Effector memory CD4-positive, alpha-beta T cell (primary cell): ENCODE measurements at regions not wholly inside any gene's neighbourhood (a gene's known extent, or its start where the extent isn't known, plus 50 kb on each side); places are given as distances from the start of the nearest gene placed in this dataset.

Experiments
- DNase-seq, 3 donors: peaks; one replicate each; pipeline ENCODE4 v3.0.0-alpha.2; 2020
- H3K27ac ChIP-seq: 2 replicates; pipeline ENCODE4 v1.7.0; 2013; ENCODE audit warnings: mild to moderate bottlenecking, low read length, moderate library complexity; ENCODE audit not compliant: insufficient read depth, poor library complexity, severe bottlenecking
- H3K27me3 ChIP-seq: replicated peaks from 2 replicates; pipeline ENCODE4 v1.7.0; 2013; ENCODE audit warnings: mild to moderate bottlenecking, low read length; ENCODE audit not compliant: insufficient read depth, control insufficient read depth, poor library complexity, severe bottlenecking
- H3K36me3 ChIP-seq: 2 replicates; pipeline ENCODE4 v1.7.0; 2013; ENCODE audit warnings: mild to moderate bottlenecking, low read length, moderate library complexity; ENCODE audit not compliant: control insufficient read depth, insufficient read depth
- H3K4me1 ChIP-seq: 2 replicates; pipeline ENCODE4 v1.7.0; 2013; ENCODE audit warnings: low read length, mild to moderate bottlenecking; ENCODE audit not compliant: control insufficient read depth, insufficient read depth, poor library complexity, severe bottlenecking
- H3K4me3 ChIP-seq: 2 replicates; pipeline ENCODE4 v1.7.0; 2013; ENCODE audit warnings: low read length, low read depth, mild to moderate bottlenecking; ENCODE audit not compliant: insufficient read depth, poor library complexity, severe bottlenecking
- H3K9me3 ChIP-seq: 2 replicates; pipeline ENCODE4 v1.7.0; 2013; ENCODE audit warnings: mild to moderate bottlenecking, low read length, moderate library complexity; ENCODE audit not compliant: control insufficient read depth

DNA sequence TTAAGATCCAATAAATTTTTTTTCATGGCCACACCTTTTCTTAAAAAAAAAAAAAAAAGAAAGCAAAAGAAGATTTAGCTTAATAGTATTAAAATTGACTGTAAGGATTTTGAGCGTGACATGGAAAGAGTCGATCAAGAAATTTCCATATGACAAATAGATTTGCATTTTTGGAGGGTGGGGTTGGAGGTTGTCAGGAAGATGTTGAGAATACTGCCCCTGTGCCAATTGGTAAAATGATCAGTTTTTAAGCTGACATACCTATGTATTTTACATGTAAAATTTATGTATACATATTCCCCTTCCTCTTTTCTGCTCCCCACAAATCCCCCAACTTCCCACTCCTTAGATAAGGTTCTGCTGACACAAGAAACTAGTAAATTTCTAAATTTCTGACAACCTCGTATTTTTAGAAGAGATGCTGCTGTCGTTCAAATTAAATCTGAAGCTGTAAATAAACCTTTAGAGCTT is 520.9 kb downstream of the CD83 start:
- DNase-seq, result no peak
- Histone ChIP-seq H3K27me3 (no peaks in the 10 kb centered on the region), H3K4me3 (no peak overlapping the region), H3K36me3 (no peaks in the 10 kb centered on the region), H3K4me1 (peaks cover 33% of the 10 kb centered on the region), H3K9me3 (no peaks in the 10 kb centered on the region), H3K27ac (no peak overlapping the region)

DNA sequence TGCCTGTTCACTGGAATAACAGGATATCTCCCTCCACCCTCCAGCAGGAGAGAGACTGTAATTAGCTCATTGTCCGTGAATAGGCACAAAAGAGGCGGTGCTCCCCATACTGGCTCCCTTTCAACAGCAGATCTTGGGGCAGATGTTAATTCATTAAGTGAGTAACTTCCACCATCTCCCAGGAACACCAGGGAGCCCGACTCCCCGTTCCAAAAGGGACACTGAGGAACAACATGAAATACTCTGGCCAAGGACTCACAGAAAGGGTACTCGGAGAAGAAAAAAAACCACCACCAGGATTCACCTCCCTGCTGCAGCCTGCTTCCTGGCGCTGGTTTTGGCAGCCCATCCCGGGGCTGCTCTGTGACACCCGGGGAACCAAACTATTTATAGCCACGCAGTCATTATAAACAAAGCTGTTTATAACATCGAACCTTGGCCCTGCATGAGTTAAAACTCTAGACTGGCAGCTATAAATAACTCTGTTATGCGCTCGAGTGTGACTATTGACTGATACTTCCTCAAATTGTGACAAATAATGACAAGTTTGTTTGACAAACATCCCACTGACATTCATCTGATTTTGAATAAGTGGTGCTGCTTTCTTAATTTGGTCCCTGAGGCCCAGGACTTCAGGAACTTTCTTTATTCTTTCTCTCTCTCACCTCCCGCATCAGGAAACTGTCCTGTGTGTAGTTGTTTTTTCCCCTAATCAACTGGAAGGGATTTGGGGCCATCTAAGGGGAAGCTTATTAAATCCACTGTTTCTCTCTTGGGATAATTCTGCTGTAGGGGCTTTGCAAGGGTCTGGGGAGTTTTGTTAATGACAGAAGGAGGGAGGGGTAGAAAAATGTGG is 521.6 kb downstream of the CD83 start:
- Histone ChIP-seq H3K9me3 (no peaks in the 10 kb centered on the region), H3K4me1 (peaks cover 27% of the 10 kb centered on the region), H3K27me3 (no peaks in the 10 kb centered on the region), H3K4me3 (no peak overlapping the region), H3K27ac (no peak overlapping the region), H3K36me3 (no peaks in the 10 kb centered on the region)
- DNase-seq, result no peak

DNA sequence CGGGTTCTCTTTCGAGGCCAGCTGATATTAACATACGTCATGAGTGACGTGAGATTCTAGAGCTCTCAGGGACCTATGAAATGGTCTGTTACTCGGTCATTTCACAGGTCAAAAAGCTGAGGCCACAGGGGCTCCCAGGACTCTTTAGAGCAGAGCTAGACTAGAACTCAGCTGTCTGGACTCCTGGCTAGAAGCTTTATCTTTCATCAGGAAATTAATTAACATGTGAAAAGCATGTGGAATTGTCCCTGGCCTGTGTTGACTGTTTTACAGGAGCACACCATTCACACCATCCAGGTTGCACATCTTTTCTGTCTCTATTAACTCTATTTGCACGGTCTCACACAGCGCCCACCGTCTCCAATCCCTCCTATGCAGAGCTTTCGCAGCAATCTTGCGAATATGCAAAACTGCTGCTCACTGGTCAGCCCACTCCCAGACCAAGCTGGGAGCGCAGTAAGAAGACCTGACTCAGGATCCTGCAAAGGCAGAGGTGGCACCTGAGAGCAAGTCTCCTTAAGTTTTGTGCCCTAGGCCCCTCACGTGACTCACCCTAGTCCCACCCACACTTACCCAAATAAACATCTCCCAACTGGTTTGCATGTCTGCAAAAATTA is 522.5 kb downstream of the CD83 start:
- H3K27me3 ChIP-seq, result no peaks in the 10 kb centered on the region
- no peaks in the 10 kb centered on the region for H3K9me3 ChIP-seq
- no peak overlapping the region for H3K27ac ChIP-seq
- H3K36me3 ChIP-seq, result no peaks in the 10 kb centered on the region
- no peak for DNase-seq
- no peak overlapping the region for H3K4me3 ChIP-seq
- H3K4me1 ChIP-seq, result peaks cover 17% of the 10 kb centered on the region

DNA sequence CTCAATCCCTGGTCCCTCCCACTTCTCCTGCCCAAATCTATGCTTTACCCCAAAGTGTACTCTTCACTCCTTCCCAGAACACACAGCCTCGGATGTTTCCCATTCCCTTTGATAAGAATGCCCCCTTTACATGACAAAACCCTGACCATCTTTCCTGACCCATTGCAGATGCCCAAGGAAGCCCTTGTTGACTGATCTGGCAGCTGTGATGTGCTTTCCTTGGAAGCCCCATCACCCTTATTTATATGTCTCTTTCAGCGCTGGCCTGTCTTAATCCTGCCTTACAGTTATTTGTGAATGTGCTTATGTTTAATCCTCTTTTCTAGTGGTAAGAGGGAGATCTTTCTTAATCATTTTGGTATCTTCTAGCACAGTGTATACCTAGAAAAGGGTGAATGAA is 523.1 kb downstream of the CD83 start:
- DNase-seq, result no peak
- H3K27ac ChIP-seq, result no peak overlapping the region
- peaks cover 12% of the 10 kb centered on the region for H3K4me1 ChIP-seq

DNA sequence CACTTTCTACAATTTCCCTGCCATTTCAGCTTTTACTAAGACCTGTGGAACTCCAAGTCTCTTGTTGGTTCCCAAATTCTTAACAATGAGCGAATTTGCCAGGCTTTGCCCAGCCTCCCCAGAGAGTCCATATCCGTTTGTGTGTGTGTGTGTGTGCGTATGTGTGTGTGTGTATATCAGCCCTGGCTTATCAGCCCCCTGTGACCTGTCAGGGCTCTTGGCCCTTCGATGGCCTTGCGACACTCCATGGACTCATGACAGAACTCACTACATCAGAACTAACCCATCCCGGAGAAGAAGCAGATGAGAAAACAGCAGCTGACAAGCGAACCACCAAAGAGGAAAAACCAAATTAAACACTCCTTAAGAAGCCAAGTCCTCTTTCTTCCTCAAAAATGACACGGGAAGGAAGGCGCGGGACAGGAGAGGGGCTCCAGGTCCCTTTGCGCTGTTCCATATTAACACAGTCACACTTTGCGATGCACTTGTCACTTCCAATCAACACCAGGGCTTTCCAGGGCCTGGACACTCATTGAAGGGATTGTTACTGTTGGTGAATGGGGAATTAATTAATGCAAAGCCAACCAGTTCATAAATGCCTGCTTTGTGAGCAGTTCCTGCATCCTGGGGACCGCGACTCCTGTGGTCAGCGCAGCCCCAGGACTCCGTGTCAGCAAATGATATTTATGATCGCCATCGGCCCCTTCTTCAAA is 524.0 kb downstream of the CD83 start:
- no peak for DNase-seq
- Histone ChIP-seq H3K4me1 (peaks cover 4% of the 10 kb centered on the region), H3K36me3 (no peaks in the 10 kb centered on the region), H3K9me3 (no peaks in the 10 kb centered on the region), H3K27ac (no peak overlapping the region), H3K4me3 (no peak overlapping the region), H3K27me3 (no peaks in the 10 kb centered on the region)

More for the DNA sequence above, 523.1 kb downstream of the CD83 start:
- Histone ChIP-seq H3K36me3 (no peaks in the 10 kb centered on the region), H3K27me3 (no peaks in the 10 kb centered on the region), H3K9me3 (no peaks in the 10 kb centered on the region), H3K4me3 (no peak overlapping the region)

DNA sequence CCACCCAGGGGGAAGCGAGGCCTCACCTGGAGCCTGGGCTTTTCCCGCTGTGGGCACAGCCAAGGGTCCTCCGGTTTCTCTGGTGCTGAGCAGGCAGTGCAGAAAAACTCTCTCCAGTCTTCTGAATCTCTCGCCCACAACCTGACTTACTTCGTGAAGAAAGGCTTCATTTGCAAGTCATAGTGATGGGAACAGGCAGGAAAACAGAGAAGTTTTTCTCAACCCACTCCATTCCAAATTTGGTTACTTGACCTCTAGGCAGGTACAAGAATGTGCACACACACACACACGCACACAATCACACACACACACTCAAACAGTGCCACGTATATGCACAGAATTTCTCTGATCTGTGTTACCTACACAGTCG is 524.5 kb downstream of the CD83 start:
- H3K9me3 ChIP-seq, result no peaks in the 10 kb centered on the region
- H3K27me3 ChIP-seq, result no peaks in the 10 kb centered on the region
- H3K4me1 ChIP-seq, result no peaks in the 10 kb centered on the region
- no peak overlapping the region for H3K27ac ChIP-seq
- H3K36me3 ChIP-seq, result no peaks in the 10 kb centered on the region
- no peak for DNase-seq
- no peak overlapping the region for H3K4me3 ChIP-seq

DNA sequence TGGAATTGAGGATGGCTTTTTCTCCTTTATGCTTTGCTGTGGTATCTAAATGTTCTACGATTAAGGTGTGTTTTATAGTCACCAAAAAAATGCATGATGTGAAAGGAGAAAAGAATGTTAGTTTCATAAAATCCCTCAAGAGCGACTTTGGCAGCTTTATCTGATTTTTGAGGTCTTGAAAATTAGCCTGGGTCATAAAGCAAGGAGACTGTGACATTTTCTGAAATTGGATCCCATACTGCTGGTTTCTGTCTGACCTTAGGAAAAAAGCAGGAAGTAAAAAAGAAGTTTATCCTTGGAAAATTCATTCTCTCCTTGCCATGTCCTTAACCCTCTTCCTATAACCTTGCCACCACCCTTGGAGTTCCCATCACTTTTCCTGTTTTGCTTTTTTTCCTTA is 525.3 kb downstream of the CD83 start:
- Histone ChIP-seq H3K9me3 (no peaks in the 10 kb centered on the region), H3K4me3 (no peak overlapping the region), H3K36me3 (no peaks in the 10 kb centered on the region), H3K27ac (no peak overlapping the region), H3K4me1 (no peaks in the 10 kb centered on the region), H3K27me3 (no peaks in the 10 kb centered on the region)
- DNase-seq, result no peak

DNA sequence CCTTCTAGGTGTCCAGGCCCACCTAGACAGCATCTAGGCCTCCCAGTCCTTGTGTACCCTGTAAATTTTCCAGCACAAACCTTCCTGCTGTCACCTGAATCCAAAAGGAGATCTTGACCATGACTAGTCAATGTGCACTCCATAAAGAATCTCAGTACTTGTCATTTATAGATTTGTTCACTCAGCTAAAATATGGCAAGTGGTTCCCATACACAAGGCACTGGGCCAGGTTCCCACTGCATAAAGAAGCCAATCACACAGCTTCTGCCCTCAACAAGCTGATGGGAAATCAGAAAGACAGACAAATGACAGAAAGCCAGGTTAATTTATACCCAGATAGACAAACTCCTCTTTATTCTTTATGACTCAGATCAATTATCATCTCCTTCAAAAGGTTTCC is 526.8 kb downstream of the CD83 start:
- no peaks in the 10 kb centered on the region for H3K4me1 ChIP-seq
- no peaks in the 10 kb centered on the region for H3K27me3 ChIP-seq
- H3K27ac ChIP-seq, result no peak overlapping the region
- H3K4me3 ChIP-seq, result no peak overlapping the region
- H3K36me3 ChIP-seq, result no peaks in the 10 kb centered on the region
- no peak for DNase-seq
- H3K9me3 ChIP-seq, result no peaks in the 10 kb centered on the region

DNA sequence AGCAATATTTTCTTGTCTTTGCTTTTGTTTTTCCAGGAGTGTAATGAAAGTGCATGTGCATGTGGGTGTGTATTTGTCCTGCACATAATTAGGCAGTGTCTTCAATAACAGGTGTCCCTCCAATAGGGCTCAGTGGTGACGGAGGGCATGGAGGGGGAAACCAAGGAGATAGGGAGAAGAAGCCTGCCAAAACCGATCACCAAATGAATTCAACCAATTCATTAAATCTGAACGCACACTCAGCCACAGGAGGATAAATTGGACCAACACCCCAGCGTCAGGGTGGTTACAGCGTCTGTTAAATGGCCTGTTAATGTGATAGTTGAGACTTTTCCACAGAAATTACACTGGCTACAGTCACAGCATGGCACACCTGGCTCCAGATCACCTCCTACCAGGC is 527.6 kb downstream of the CD83 start:
- no peak overlapping the region for H3K27ac ChIP-seq
- H3K36me3 ChIP-seq, result no peaks in the 10 kb centered on the region
- H3K4me1 ChIP-seq, result no peaks in the 10 kb centered on the region
- no peak overlapping the region for H3K4me3 ChIP-seq
- H3K27me3 ChIP-seq, result no peaks in the 10 kb centered on the region
- DNase-seq, result no peak
- no peaks in the 10 kb centered on the region for H3K9me3 ChIP-seq

DNA sequence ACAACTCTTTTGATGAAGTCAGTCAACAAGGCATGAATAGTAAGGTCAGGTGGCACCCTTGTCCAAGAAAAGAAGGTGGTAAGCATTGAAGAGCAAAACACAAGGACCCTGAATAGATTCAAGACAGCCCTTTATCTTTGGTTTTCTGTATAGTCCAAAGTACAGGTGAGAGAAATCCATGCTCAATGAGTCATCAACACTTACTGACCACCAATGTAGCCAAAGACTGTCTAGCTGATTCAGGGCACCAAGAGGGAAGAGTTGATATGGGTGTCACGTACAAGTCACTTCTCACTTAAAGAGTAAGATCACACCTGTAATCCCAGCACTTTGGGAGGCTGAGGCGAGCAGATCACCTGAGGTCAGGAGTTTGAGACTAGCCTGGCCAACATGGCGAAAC is 528.3 kb downstream of the CD83 start:
- Histone ChIP-seq H3K9me3 (no peaks in the 10 kb centered on the region), H3K27ac (no peak overlapping the region), H3K4me3 (no peak overlapping the region), H3K27me3 (no peaks in the 10 kb centered on the region), H3K36me3 (no peaks in the 10 kb centered on the region), H3K4me1 (no peaks in the 10 kb centered on the region)
- no peak for DNase-seq
